Esophagus squamous epithelium (tissue), 5 donors: ENCODE measurements at regions not wholly inside any gene's neighbourhood (a gene's known extent, or its start where the extent isn't known, plus 50 kb on each side); places are given as distances from the start of the nearest gene placed in this dataset.
A peak's percentile ranks its signal among the peaks of the same experiment; 100 is the strongest.

Source experiments
- DNase-seq: peaks from one replicate; lab custom pipeline; 2025; lab: John Stamatoyannopoulos, UW
- H3K27ac ChIP-seq, 4 donors: fragments of 200-600 bp; sonication (generic); one replicate each; pipeline ENCODE4 v1.5.1; 2016 to 2019; ENCODE audit warnings: mild to moderate bottlenecking in 1 of 4
- H3K27me3 ChIP-seq, 4 donors: fragments of 200-600 bp; sonication (generic); 1 replicate in 3 of 4; 2 replicates in 1 of 4; pipeline versions ENCODE4 v1.5.1 to v1.6.0; 2017 to 2021; ENCODE audit warnings: antibody characterized with exemption in 1 of 4
- H3K36me3 ChIP-seq, 3 donors: fragments of 200-600 bp; sonication (generic); one replicate each; pipeline ENCODE4 v1.5.1; 2016 to 2019
- H3K4me1 ChIP-seq, 3 donors: fragments of 200-600 bp; sonication (generic); one replicate each; pipeline ENCODE4 v1.5.1; 2017 to 2019
- H3K4me3 ChIP-seq, 4 donors: fragments of 200-600 bp; sonication (generic); 1 replicate in 3 of 4; 2 replicates in 1 of 4; pipeline ENCODE4 v1.5.1; 2016 to 2019; ENCODE audit warnings: mild to moderate bottlenecking in 2 of 4, moderate library complexity in 1 of 4
- H3K9me3 ChIP-seq, 3 donors: fragments of 200-600 bp; sonication (generic); one replicate each; pipeline ENCODE4 v1.5.1; 2016 to 2019
- CTCF ChIP-seq, 6 experiments: fragments of 450-650 bp in 4 of 6; fragments of 200-600 bp in 2 of 6; sonication (generic) in 2 of 6; IDR thresholded peaks; one replicate each; pipeline ENCODE4 v1.5.1; 2016 to 2019; ENCODE audit warnings: antibody characterized with exemption in 6 of 6, mild to moderate bottlenecking in 4 of 6, moderate library complexity in 4 of 6
- POLR2A ChIP-seq, 4 donors: fragments of 450-650 bp; IDR thresholded peaks; one replicate each; pipeline ENCODE4 v1.6.1; 2017; ENCODE audit warnings: antibody characterized with exemption in 4 of 4, mild to moderate bottlenecking in 4 of 4, moderate library complexity in 3 of 4
- WGBS, 2 donors: methylation state at CpG; one replicate each; pipeline ENCODE4 v1.1.5; 2018; 5-methylcytosine and 5-hydroxymethylcytosine counted together
- intact Hi-C: fragments of 100-400 bp; cut with DNase I; formaldehyde crosslinking; loops from one replicate; pipeline ENCODE4 v1.15.0; 2022
- donor health status: DM: yes; HTN: yes; CAD: no.

- Histone ChIP-seq H3K36me3 (no peaks in the 10 kb centered on the region), H3K4me1 (peaks cover 0 to 6% (median 0%) of the 10 kb centered on the region in 3 donors), H3K27me3 (no peaks in the 10 kb centered on the region), H3K4me3 (no peak overlapping the region), H3K27ac (no peak overlapping the region), H3K9me3 (no peaks in the 10 kb centered on the region)
- WGBS, 2 donors = 25 to 28% methylated on average over 4 of the region's 4 CpGs
- no peak for DNase-seq
- TF ChIP-seq POLR2A (IDR thresholded peaks at IDR 0.05) (no peak), CTCF (IDR thresholded peaks at IDR 0.05) (no peak)
- intact Hi-C loops = no loop called here
Measured at GRCh38 chr2:213202011-213202410, 50.6 kb upstream of the IKZF2 start.

GRCh38 chr2:213205944-213206343 lies 54.5 kb upstream of the IKZF2 start:
- no peak for DNase-seq
- H3K4me1 ChIP-seq = peaks cover 0 to 6% (median 0%) of the 10 kb centered on the region in 3 donors
- no peaks in the 10 kb centered on the region for H3K9me3 ChIP-seq
- H3K27ac ChIP-seq = no peak overlapping the region
- no peak overlapping the region for H3K4me3 ChIP-seq
- H3K27me3 ChIP-seq = no peaks in the 10 kb centered on the region
- TF ChIP-seq CTCF (IDR thresholded peaks at IDR 0.05) (no peak), POLR2A (IDR thresholded peaks at IDR 0.05) (no peak)
- no peaks in the 10 kb centered on the region for H3K36me3 ChIP-seq
- 77 to 100% methylated on average over 1 of the region's 1 CpG for WGBS, 2 donors
- intact Hi-C loops = no loop called here

GRCh38 chr2:213213186-213213585 lies 61.8 kb upstream of the IKZF2 start:
- intact Hi-C loops = no loop called here
- 72 to 91% methylated on average over 6 of the region's 6 CpGs for WGBS, 2 donors
- H3K27me3 ChIP-seq = no peaks in the 10 kb centered on the region
- peaks cover 0 to 28% (median 0%) of the 10 kb centered on the region in 3 donors for H3K4me1 ChIP-seq
- no peak overlapping the region for H3K27ac ChIP-seq
- H3K4me3 ChIP-seq = no peak overlapping the region
- DNase-seq = no peak
- TF ChIP-seq POLR2A (IDR thresholded peaks at IDR 0.05) (no peak), CTCF (IDR thresholded peaks at IDR 0.05) (no peak)
- no peaks in the 10 kb centered on the region for H3K9me3 ChIP-seq
- H3K36me3 ChIP-seq = no peaks in the 10 kb centered on the region

- TF ChIP-seq POLR2A (IDR thresholded peaks at IDR 0.05) = no peak
- no peak for TF ChIP-seq CTCF (IDR thresholded peaks at IDR 0.05)
- DNase-seq = no peak
- H3K9me3 ChIP-seq = no peaks in the 10 kb centered on the region
- no peak overlapping the region for H3K4me3 ChIP-seq
- no peaks in the 10 kb centered on the region for H3K27me3 ChIP-seq
- WGBS, 2 donors = 64 to 66% methylated on average over 5 to 9 of the region's 10 CpGs
- intact Hi-C loops = no loop called here
- H3K4me1 ChIP-seq = peaks cover 0 to 28% (median 0%) of the 10 kb centered on the region in 3 donors
- H3K27ac ChIP-seq = no peak overlapping the region
- H3K36me3 ChIP-seq = no peaks in the 10 kb centered on the region
Measured at GRCh38 chr2:213214209-213214608, 62.8 kb upstream of the IKZF2 start.

- H3K27me3 ChIP-seq = no peaks in the 10 kb centered on the region
- peak overlapping the region in 3 of 4 donors; percentile 52 to 80 (median 80) for H3K27ac ChIP-seq
- no peaks in the 10 kb centered on the region for H3K9me3 ChIP-seq
- H3K4me3 ChIP-seq = no peak overlapping the region
- no peak for DNase-seq
- H3K4me1 ChIP-seq = peaks cover 0 to 28% (median 0%) of the 10 kb centered on the region in 3 donors
- intact Hi-C loops = no loop called here
- no peaks in the 10 kb centered on the region for H3K36me3 ChIP-seq
- WGBS, 2 donors = 27 to 35% methylated on average over 5 of the region's 5 CpGs
- TF ChIP-seq CTCF (IDR thresholded peaks at IDR 0.05) (no peak), POLR2A (IDR thresholded peaks at IDR 0.05) (no peak)
Measured at GRCh38 chr2:213216461-213216860, 65.0 kb upstream of the IKZF2 start.
